Astrocyte (in vitro differentiated cells and primary cell): ENCODE measurements at regions not wholly inside any gene's neighbourhood (a gene's known extent, or its start where the extent isn't known, plus 50 kb on each side); places are given as distances from the start of the nearest gene placed in this dataset.

Experiments used
- CTCF ChIP-seq: IDR thresholded peaks from 2 replicates; pipeline ENCODE4 v1.5.1; 2011; ENCODE audit warnings: low read depth, mild to moderate bottlenecking, inconsistent platforms, low read length, moderate library complexity; ENCODE audit not compliant: insufficient read depth
- EZH2 ChIP-seq: IDR thresholded peaks from 2 replicates; pipeline ENCODE4 v1.6.1; 2012; ENCODE audit warnings: mild to moderate bottlenecking, low read length, inconsistent platforms; ENCODE audit not compliant: insufficient read depth

- TF ChIP-seq EZH2 (no peak), CTCF (no peak)
These were observed 144.1 kb downstream of the SYF2 start for GRCh38 chr1:25088180-25088701.
